ENCODE measurements at regions not wholly inside any gene's neighbourhood (a gene's known extent, or its start where the extent isn't known, plus 50 kb on each side); places are given as distances from the start of the nearest gene placed in this dataset.

GRCh38 chr18:52200921-52201663, 138.9 kb upstream of the DCC start:
- TF ChIP-seq ZFP36 (IDR thresholded peaks at IDR 0.05; ENCODE audit: borderline replicate concordance, partially characterized antibody) (no peak), CTCF (IDR thresholded peaks at IDR 0.05) (no peak)

All from A549 (cell line).